HG02973 (cell line): ENCODE measurements at regions not wholly inside any gene's neighbourhood (a gene's known extent, or its start where the extent isn't known, plus 50 kb on each side); places are given as distances from the start of the nearest gene placed in this dataset.

Source experiments
- ATAC-seq: cut with Tn5 transposase; IDR thresholded peaks from one replicate; pipeline ENCODE4 v1.9.1; 2021; ENCODE audit warnings: moderate library complexity; ENCODE audit not compliant: unreplicated experiment

DNA sequence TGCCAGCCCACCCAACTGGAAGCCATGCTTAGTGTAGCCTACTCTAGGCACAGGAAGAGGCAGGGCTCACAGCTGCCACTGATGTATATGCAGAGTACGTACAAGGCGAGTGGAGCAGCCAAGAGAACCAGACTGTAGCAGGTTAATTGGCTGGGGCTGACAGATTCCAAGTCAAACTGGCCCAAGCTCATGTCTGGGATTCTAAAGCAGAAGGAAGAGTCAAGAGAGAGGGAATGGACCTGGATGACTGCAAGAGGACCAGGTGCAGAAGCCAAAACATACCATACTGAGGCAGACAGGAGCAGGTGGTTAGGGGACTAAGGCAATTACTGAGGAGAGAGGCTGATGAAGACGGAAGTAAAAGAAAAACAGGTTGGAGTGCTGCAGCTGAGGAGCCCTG, 51.3 kb upstream of the LRRN2 start:
- no peak for ATAC-seq

DNA sequence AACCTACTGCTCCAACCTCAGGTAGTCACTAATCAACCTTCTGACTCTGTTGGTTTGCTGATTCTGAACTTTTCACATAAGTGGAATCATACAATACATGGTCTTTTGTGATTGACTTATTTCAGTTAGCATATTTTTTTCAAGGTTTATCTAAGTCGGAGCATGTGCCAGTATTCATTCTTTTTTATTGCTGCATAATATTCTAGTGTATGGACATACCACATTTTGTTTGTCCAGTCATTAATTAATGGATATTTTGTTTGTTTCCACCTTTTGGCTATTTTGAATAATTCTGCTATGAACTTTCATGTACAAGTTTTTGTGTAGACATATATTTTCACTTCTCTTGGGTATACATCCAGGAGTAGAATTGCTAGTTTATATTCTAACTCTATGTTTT, 53.0 kb upstream of the LRRN2 start:
- no peak for ATAC-seq

DNA sequence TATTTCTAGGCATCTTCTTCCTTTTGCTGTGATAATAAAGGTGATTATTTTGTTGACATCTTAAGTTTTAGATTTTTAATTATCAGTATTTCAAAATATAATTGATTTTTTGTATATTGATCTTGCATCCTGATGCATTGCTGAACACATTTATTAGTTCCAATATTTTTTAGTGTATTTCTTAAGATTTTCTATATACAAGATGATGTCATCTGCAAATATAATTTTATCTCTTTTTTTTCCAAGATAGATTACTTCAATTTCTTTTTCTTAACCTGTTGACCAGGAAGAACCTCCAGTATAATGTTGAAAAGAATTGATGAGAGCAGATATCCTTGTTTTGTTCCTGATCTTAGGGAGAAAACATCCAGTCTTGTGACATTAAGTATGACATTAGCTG, 54.8 kb upstream of the LRRN2 start:
- ATAC-seq, result no peak

DNA sequence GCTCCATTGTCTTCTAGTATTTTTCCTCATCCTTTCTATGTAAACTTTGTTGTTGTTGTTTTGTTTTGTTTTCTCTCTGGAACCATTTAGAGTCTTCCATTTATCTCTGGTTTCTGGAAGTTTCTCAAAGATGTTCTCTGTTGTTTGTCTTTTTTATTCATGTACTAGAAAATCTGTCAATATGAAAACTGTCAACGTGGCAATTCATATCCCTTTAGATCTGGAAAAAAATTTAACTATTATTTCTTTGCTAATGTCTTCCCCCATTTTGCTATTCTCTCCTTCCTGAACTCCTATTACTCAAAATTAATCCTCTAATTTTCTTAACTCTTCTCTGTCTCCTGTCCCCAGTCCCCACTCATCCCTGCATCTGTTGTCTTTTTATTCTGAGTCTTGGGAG, 55.9 kb upstream of the LRRN2 start:
- no peak for ATAC-seq

DNA sequence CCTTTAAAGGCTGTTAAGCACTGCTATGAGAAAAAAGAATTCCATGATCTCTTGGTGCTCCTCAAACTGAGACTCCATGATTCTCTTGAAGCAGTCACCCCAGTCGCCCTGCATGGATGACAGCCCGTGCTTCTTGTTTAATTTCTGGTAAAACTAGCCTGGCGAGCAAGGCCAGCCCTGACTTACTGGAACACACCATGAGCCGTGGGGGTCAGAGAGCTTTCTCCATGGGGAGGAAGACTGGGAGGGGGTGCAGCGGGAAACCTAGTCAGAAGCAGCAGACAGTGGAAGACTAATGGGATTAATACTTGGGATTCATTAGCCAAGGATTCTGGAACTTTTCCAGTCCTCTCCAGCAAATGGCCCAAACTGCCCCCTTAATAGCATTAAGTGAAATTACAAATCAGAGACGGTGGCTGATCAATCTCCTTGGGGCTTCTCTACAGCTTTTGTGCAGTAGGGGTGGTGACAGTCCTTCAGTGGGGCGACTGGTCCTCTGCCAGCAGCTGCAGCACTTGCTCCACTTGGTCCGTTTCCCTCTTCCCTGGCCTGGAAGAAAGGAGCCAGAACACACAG, 57.2 kb upstream of the LRRN2 start:
- ATAC-seq, result no peak

DNA sequence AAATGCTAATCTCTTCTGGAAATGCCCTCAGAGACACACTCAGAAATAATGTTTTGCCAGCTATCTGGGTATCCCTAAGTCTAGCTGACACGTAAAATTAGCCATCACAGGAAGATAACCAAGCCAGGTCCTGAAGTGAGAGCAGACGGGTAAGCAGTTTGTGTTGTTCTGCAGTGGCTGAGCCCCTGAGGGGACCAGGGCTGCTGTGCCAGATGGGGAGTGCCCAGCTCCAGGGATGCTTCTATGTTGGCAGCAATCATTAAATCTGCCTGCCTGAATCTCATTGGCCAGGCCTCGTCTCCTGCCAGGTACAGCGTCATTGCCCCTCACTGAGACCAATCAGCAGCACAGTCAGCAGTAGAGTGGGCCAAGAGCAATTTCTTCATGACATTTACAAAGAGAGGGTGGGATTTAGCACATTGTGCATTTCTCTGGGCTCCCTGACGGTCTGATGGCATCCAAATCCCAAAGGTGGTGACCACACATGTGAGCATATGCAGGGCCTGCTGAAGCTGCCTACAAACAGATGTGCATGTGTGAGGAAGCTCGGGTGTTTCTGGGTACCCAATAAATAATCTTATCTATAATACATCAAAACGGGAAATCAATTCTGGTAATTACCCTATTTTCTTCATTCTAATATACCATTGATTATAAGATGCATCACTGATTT, 58.7 kb upstream of the LRRN2 start:
- ATAC-seq, result no peak

DNA sequence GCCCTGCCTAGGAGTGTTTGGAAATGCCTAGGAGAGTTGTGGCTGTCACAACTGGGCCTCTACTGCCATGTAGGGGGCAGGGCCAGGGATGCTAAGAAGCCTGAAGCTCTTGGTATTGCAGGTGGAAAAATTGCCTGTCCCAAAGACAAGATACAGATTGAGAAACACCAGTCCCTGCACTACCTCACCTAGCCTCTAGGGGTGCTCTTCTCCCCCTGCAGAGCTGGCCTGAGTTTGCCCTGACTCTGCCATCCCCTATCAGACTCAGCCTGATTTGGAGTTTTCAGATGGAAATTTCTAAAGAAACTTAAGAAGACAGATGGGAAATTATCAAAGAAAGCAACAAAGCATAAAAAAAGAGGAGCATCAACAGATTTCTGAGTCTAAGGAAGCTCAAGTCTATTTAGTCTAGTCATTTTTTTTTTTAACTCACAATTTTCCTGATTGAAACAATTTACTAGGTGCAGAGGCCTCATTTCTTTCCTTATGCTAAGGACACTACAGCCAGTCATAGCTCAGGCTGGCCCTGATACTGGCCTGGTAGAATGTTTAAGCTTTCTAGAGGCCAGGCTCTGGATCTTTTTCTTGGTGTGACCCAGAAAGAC, 61.4 kb upstream of the LRRN2 start:
- ATAC-seq, result no peak

DNA sequence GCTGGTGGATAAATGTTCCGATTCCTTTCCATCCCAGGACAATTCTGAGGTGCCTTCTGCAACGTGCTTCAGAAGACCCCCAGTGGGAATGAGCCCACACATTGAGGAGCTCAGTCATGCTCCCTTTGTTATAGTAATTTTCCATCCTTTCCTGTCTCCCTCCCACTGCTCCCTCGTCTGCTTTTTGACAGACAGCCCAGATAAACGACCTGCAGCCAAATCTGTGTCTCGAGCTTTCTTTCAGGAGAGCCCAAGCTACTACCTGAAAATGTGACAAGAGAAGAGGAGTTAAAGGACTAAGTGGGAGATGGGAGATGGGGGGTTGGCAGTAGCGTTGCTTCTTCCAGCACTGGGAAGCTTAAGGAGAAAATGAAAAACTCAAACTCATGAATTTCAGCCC, 65.9 kb upstream of the LRRN2 start:
- no peak for ATAC-seq

DNA sequence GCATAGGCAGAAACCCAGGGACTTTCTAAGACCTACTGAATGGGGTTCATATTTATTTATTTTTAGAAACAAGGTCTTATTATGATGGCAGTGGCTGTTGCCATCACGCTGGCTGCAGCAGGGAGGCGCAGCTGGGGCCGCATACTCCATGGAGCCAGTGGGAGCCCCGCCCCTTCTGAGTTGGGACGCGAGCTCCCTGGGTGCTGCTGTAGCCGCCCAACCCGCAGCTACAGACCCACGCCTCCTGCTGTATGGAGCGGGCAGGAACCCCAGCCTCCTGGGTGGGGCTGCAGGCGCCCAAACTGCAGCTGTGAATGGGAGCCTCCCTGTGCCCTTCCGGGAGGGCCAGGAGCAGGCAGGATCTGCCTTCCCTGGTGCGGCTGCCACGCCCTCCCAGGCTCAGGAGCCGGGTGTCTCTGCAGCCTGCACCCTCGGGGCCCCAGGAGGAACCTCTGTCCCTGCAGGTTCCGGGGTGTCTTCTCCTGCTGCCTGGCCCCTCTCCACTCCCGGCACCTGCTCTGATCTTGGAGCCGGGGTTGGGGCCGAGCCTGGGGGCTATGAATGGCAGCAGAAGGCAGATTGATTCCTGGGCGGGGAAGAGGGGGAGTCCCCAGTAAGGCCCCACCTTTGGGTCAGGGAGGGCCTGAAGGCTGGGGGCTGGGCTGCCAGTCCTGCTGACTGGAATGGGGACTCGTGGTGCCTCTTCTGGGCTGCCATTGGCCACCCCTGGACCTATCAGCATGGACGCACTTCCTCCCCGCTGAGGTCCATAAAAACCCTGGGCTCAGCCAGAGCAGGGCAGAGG, 66.5 kb upstream of the LRRN2 start:
- no peak for ATAC-seq

DNA sequence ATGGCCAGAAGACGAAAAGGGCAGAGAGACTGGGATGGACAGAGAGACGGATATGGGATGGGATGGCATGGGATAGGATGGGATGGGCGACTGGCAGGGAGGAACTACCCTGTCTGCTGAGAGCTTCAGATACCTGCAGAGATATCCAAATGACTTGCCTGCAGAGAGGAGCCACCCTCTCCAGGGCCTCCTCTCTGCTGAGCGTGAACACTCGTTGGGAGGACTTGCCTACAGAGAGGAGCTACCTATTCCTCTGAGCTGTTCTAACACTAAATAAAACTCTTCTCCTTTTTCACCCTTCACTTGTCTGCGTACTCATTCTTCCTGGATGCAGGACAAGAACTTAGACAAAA, 67.1 kb upstream of the LRRN2 start:
- no peak for ATAC-seq

DNA sequence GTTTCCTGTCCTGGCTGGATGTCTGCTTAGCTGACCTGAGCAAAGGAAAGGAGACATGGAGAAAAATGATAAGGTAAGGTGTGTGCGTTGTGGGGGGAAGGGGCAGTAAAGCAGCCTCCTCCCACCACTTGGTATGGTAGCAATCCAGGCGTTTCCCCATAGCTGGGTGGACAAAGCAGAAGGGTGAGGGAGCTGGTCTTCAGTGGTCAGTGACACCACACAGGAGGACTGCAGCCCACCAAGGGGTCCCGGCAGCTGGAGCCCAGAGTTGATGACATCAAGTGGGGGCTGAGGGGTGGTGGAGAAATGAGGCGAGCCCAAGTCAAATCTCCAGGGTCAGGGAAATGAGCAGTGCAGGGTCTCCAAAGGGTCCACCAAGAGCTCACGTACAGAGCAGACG, 69.3 kb upstream of the LRRN2 start:
- no peak for ATAC-seq

DNA sequence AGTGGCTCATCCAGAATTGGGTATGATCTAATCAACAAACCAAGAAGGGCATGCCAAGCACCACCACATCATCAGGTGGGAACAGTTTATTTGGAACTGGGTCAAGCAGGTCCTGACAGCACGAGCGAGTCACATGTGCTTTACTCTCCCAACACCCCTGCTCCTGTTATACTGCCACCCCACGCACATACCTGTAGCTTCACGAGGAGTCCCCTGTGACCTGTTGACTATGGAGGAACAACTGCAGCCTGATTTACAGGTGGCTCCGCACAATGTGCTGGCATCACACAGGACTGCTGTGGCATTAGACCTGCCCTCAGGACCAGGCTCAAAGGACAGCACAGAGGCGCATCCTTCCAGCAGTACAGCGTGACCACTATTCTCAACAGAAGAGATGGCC, 70.8 kb upstream of the LRRN2 start:
- ATAC-seq, result no peak

DNA sequence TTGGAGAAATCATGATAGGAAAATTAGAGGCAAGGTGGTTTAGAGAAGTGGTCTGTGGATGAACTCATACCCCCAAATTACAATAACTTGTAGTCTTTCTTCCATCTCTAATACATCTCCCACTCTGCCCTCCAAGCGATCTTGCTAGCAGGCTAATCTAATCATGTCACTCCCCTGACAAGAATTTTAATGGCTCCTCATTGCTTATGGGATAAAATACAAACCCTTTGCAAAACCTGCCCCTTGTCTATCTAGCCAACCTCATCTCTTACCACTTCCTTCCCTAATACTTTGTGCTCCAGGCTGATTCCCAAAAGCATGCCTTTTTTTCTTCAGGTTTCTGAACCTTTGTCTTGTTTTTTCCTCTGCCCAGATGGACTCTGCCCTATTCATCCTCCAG, 71.3 kb upstream of the LRRN2 start:
- no peak for ATAC-seq

DNA sequence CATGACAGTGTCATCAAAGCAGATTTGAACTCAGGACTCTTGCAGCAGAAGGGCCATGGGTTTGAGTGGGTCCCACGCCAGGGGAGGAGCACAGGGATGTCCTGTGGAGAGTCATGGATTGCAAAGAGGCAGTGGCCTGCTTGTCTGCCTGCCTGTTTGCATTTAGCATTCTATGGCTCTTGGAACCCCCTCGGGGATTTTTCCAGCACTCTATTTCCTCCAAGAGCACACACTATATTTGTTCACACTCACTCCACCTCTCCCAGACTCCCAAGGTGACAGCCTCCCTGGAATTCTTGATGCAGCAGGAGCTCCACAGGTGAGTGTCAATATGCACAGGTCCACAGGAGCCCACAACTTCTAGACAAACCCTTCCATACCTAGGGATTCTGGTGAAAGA, 73.1 kb upstream of the LRRN2 start:
- no peak for ATAC-seq

DNA sequence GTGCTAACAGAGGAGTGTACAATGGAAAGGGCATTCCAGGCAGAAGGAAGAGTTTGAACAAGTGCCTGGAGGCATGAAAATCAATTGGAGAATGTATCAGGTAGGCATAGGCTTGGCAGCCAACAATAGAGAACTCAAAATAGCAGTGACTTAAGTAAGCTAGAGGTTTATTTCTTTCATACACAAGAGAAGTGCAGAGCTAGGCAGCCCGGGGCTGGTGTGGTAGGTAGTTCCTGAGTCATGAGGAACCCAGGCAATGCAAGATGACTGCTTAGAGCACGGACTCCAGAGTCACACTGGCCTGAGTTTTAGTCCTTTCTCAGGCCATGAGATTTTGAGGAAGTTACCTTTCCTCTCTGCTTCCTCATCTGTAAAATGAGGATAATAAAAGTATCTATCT, 74.8 kb upstream of the LRRN2 start:
- no peak for ATAC-seq

DNA sequence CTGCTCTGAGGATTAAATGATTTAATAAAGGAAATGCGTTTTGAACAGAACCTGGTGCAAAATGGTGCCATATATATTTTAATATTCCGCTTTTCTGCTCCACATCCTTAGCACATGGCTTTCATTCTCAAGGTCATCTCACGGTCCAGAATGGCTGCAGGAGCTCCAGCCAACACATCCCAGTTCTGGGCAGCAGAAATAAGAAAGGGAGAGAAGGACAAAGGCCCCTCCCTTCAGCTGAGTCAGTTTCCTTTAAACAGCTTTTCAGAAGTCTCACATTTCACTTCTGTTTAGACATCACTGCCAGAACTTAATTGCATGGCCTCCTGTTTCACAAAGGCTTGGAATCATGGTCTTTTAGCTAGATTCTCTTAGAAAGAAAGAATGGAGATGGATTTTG, 75.2 kb upstream of the LRRN2 start:
- no peak for ATAC-seq

DNA sequence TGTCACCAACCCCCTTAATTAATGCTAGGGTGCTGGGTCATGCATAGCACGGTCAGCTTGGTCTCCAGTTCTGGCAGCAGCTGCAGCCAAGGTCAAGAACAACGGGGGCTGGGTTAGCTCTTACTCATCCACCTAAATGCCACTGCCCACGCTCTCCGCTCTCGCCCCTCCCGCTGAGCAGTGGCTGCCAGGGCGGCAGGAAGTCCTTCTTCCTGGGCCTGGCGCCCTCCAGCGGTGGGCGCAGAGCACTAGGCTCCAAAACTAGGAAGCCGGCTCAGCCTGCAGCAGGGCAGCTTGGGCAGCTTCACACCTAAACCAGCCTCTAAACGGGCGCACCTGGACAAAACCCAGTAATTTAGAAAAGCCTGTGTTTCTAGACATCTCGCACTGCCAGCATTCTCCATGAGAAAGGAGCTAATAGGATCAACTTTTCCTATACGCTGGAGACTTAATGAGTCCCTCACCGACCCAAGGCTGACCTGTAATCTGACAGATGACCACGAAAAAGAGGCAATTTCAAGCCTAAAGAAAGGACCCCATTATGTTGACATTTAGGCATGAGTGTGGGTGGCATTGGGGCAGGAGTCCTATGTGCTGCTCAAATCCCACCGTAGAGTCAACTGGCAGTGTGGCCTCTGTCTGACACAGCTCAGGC, 78.4 kb upstream of the LRRN2 start:
- peak; percentile 74 for ATAC-seq

DNA sequence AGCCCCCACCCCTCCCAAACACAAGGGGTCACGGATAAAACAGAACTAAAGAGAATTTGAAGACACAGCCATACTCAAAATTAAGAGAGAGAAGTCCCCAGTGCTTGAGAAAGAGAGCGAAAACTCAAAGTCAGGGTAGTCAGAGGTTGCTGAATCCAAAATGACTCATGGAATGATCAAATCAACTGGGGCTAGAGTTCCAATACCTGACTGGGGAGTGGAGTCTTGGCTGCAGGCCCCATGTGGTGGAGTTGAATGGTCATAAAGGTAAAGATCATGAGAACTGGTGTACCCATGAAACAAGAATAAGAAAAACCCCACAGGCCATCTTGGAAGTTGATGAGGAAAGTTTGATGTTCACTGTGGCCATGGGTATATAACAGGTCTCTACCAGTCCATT, 84.5 kb upstream of the LRRN2 start:
- ATAC-seq, result no peak

DNA sequence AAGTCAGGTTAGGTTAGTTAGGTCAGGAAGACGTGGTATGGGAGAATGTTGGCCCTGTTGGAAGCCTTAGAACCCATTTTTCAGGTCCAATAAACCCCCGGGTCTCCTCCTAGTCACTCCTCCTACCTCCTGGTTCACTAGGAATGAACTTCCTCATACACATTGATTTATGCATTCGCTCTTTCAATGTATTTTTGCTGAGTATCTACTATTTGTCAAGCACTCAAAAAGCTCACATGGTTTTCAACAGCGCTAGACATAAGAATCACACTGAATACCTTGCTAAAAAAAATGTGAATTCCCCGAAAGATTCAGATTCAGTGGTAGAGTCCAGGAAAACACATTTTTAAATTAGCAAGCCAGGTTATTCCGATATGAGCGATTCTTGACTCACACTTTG, 85.8 kb upstream of the LRRN2 start:
- ATAC-seq, result no peak

DNA sequence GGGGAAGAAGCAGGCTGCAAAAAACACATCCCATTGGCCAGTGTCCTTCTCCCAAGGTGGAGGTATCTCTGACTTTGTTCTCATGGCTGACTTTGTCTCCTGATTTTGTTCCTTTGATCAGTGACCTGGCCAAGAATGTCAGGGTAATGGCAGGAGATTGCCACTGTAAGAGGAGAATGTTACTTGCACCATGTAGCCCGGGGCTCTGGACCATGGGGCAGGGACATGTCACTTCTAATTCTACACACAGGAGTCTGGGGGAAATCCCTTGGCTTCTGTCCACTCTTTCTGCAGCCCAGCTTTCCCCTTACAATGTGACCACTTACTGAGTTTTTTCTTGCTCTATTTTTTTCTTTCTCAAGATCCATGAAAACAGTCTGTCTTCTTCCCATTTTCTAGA, 87.7 kb upstream of the LRRN2 start:
- ATAC-seq, result no peak

DNA sequence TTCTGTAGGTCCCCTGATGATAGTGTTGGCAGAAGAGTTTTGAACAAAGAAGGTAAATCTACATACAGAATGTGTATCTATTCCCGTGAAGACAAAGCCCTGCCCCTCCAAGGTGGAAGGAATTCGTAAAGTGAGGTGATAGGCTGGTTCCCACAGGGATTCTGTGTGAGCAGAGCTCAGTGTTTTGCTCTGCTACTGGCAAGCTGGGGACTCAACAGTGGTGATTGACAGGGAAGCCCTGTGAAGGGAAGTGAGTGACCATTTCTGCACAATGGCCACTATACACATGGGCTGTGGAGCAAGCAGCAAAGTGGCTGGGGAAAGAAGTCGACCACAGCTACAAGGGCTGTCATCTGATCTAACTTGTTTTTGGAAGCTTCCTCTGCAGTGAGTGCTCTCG, 90.0 kb upstream of the LRRN2 start:
- ATAC-seq, result no peak

DNA sequence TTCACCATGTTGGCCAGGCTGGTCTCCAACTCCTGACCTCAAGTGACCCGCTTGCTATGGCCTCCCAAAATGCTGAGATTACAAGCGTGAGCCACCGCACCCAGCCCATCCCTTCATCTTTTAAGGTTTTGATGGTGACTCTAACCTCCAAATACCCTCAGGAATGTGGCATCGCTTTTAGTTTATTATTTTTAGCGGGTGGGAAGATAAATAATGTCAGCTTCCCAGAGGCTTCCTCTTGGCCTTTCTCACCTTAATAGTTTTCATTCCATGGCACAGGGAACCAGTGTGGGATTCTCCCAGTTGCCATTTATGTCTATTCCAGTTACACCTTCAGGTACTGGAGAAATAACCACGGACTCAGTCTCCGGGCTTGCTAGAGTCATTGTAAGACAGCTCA, 92.1 kb upstream of the LRRN2 start:
- ATAC-seq, result no peak
